LNCaP clone FGC (cell line): ENCODE measurements at regions not wholly inside any gene's neighbourhood (a gene's known extent, or its start where the extent isn't known, plus 50 kb on each side); places are given as distances from the start of the nearest gene placed in this dataset.
A peak's percentile ranks its signal among the peaks of the same experiment; 100 is the strongest.

Experiments
- DNase-seq: peaks from one replicate; pipeline ENCODE4 v3.0.0-alpha.2; 2011; ENCODE audit warnings: low read depth
- H3K4me3 ChIP-seq: 2 replicates; pipeline ENCODE4 v1.5.1; 2011; ENCODE audit warnings: mild to moderate bottlenecking, low read depth, low read length, control low read depth
- CTCF ChIP-seq: IDR thresholded peaks from 2 replicates; pipeline ENCODE4 v1.5.1; 2012; ENCODE audit warnings: mild to moderate bottlenecking; ENCODE audit not compliant: control insufficient read depth, insufficient read depth; ENCODE audit errors: extremely low read depth

GRCh38 chr4:65911720-65912119, 241.4 kb upstream of the EPHA5 start:
- H3K4me3 ChIP-seq = no peak overlapping the region
- no peak for TF ChIP-seq CTCF
- no peak for DNase-seq

- TF ChIP-seq CTCF = no peak
Observed at GRCh38 chr4:65893957-65894755, 223.9 kb upstream of the EPHA5 start.

GRCh38 chr4:65893271-65893670, 223.0 kb upstream of the EPHA5 start:
- no peak overlapping the region for H3K4me3 ChIP-seq
- no peak for TF ChIP-seq CTCF
- DNase-seq = no peak

More at GRCh38 chr4:65893957-65894755, 223.9 kb upstream of the EPHA5 start:
- DNase-seq = no peak
- H3K4me3 ChIP-seq = no peak overlapping the region

GRCh38 chr4:65880594-65880993, 210.3 kb upstream of the EPHA5 start:
- no peak for DNase-seq
- no peak overlapping the region for H3K4me3 ChIP-seq
- 0 out of 2 replicates have a peak, but pooled peaks have one; percentile 15 for TF ChIP-seq CTCF

GRCh38 chr4:65868096-65868824, 198.0 kb upstream of the EPHA5 start:
- DNase-seq = no peak
- H3K4me3 ChIP-seq = no peak overlapping the region
- TF ChIP-seq CTCF = no peak

GRCh38 chr4:65865489-65865888, 195.2 kb upstream of the EPHA5 start:
- TF ChIP-seq CTCF = peak; percentile 41; the same call in 1 of the 2 replicates
- no peak for DNase-seq
- no peak overlapping the region for H3K4me3 ChIP-seq
